AG10803 (cell line): ENCODE measurements at regions not wholly inside any gene's neighbourhood (a gene's known extent, or its start where the extent isn't known, plus 50 kb on each side); places are given as distances from the start of the nearest gene placed in this dataset.
"Not testable (repeated sequence)": the region's sequence is repeated elsewhere in the genome, so short reads cannot be mapped to it uniquely, and the experiment has no call there.

Experiments
- DNase-seq: peaks from one replicate; pipeline ENCODE4 v3.0.0; 2010; ENCODE audit warnings: low read depth
- H3K4me3 ChIP-seq: 2 replicates; pipeline ENCODE4 v1.5.1; 2011; ENCODE audit warnings: mild to moderate bottlenecking, low read length, control low read depth
- CTCF ChIP-seq: conservative IDR thresholded peaks from 2 replicates; pipeline ENCODE4 v1.5.1; 2011; ENCODE audit warnings: mild to moderate bottlenecking, low read length, control low read depth, inconsistent platforms

GRCh38 chr13:50393628-50394027 lies 378.4 kb downstream of the KCNRG start:
- no peak for DNase-seq
- no peak overlapping the region for H3K4me3 ChIP-seq
- TF ChIP-seq CTCF = no peak

- TF ChIP-seq CTCF = no peak
- DNase-seq = peak; percentile 28
Measured at GRCh38 chr13:50396001-50396400, 380.8 kb downstream of the KCNRG start.

GRCh38 chr13:50396618-50397017 lies 381.4 kb downstream of the KCNRG start:
- DNase-seq = not testable (repeated sequence)

More at GRCh38 chr13:50396001-50396400, 380.8 kb downstream of the KCNRG start:
- H3K4me3 ChIP-seq = no peak overlapping the region

GRCh38 chr13:50400035-50400726 lies 384.9 kb downstream of the KCNRG start:
- DNase-seq = no peak
- H3K4me3 ChIP-seq = no peak overlapping the region
- no peak for TF ChIP-seq CTCF

More at GRCh38 chr13:50396618-50397017, 381.4 kb downstream of the KCNRG start:
- H3K4me3 ChIP-seq = not testable (repeated sequence)

- peak; percentile 86 for DNase-seq
- TF ChIP-seq CTCF = no peak
- H3K4me3 ChIP-seq = no peak overlapping the region
Measured at GRCh38 chr13:50401049-50401505, 385.8 kb downstream of the KCNRG start.

GRCh38 chr13:50401721-50402465 lies 386.6 kb downstream of the KCNRG start:
- peak; percentile 53 for DNase-seq
- no peak for TF ChIP-seq CTCF
- no peak overlapping the region for H3K4me3 ChIP-seq

- no peak overlapping the region for H3K4me3 ChIP-seq
- TF ChIP-seq CTCF = no peak
- no peak for DNase-seq
Measured at GRCh38 chr13:50403311-50403710, 388.1 kb downstream of the KCNRG start.
